CD4-positive, alpha-beta T cell treated with Interleukin-15 for 4 hours (primary cell): ENCODE measurements at regions not wholly inside any gene's neighbourhood (a gene's known extent, or its start where the extent isn't known, plus 50 kb on each side); places are given as distances from the start of the nearest gene placed in this dataset.
"Not testable (repeated sequence)": the region's sequence is repeated elsewhere in the genome, so short reads cannot be mapped to it uniquely, and the experiment has no call there.

ENCODE experiments used
- DNase-seq: peaks from one replicate; pipeline ENCODE4 v3.0.0-alpha.2; 2020; ENCODE audit warnings: low spot score

DNA sequence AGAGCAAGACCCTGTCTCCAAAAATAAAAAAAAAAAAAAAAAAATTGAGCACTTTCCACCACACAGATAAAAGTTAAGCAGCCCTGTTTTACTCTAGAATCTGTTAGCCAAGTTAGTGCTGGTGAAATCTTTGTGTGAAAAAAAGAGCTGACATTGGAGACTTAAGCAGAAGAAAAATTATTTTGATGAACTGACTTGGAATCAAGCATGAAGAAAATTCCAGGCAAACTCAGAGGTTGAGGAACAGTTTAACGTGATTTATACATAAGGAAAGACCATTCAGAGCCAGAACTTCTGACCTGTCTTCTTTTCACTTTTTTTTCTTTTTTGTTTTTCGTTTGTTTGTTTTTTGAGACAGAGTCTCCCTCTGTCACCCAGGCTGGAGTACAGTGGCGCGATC is 79.6 kb upstream of the RBPJ start:
- DNase-seq: no peak

- DNase-seq: no peak
These were observed 78.4 kb upstream of the RBPJ start for GRCh38 chr4:26242451-26242850.

DNA sequence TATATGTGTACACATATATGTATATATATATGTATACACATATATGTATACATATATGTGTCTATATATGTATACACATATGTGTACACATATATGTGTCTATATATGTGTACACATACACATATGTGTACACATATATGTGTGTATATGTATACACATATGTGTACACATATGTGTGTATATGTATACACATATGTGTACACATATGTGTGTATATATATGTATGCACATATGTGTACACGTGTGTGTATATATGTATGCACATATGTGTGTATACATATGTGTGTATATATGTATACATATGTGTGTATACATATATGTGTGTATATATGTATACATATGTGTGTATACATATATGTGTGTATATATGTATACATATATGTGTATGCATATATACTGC is 76.7 kb upstream of the RBPJ start:
- not testable (repeated sequence) for DNase-seq

- DNase-seq: no peak
These were observed 72.2 kb upstream of the RBPJ start for GRCh38 chr4:26248647-26249046.

DNA sequence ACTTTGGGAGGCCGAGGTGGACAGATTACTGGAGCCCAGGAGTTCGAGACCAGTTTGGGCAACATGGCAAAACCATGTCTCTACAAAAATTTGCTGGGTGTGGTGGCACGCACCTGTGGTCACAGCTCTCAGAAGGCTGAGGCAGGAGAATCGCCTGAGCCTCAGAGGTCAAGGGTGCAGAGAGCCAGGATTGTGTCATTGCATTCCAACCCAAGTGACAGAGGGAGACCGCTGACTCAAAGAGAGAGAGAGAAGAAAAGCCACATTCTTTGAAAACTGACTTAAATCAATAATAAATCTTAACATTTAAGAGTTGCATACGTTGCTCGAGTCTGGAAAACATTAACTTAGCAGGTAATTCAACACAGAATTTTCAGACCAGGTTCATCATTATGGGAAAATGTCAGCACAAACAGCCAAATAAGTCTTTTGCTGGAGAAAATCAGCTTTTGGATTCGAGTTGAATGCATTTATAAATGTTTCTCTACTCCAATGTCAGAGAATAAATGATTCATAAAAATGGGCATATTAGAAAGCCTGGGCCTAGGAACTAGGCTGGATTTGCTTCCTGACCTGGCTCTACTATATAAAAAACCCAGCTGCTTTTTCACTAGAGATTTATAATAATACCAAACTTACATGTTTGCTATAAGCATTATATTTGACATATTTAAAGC is 68.3 kb upstream of the RBPJ start:
- no peak for DNase-seq

DNA sequence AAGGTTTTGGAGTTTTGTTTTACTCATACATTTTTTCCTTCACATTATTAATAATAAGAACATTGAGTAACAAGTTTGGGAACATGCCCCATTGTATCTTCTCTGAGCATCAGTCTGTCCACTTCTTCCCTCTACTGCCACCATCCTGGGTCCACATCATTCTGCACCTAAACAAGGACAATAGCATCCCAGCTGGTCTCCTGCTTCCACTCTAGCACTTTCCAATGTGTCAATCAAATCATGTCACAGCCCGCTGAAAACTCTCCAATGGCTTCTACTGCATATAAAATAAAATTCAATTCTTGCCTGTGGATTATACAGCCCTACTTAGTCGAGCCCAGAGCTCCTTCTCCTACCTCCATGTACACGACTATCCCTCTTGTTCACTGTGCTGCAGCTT is 66.8 kb upstream of the RBPJ start:
- DNase-seq: no peak

- DNase-seq: no peak
These were observed 64.8 kb upstream of the RBPJ start for GRCh38 chr4:26255989-26256388.

DNA sequence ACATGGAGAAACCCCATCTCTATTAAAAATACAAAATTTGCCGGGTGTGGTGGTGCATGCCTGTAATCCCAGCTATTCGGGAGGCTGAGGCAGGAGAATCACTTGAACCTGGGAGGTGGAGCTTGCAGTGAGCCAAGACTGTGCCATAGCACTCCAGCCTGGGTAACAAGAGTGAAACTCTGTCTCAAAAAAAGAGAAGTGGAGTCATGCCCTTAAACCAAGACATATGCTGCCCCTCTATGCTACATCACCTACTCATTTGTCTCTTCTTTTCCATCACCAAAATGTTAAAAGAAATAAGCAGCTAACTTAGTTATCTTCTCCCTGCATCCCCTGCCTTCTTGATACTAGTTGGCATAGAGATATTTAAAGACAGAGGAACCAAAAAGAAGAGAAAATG is 63.4 kb upstream of the RBPJ start:
- DNase-seq: not testable (repeated sequence)

DNA sequence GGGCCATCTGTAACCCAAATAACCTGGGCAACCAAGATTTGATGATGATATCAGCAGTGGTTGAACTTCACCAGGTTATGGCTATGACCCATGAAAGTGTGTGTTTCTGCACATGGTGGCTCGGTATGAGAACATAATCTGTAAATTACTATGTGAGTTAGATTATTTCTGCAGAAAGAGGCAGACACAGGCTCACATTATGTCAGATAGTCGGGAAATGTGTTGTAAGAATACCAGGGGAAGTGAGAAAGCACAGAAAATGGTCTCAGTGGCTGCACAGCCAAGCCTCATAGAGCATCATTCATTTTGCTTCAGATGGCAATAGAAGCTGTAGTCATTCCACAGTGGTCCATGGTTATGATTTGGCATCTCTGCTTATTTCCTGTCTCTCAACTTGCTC is 63.0 kb upstream of the RBPJ start:
- DNase-seq: no peak

- no peak for DNase-seq
These were observed 60.2 kb upstream of the RBPJ start for GRCh38 chr4:26260571-26260970.

- no peak for DNase-seq
These were observed 59.4 kb upstream of the RBPJ start for GRCh38 chr4:26261405-26261804.

- no peak for DNase-seq
These were observed 57.6 kb upstream of the RBPJ start for GRCh38 chr4:26263165-26263564.

DNA sequence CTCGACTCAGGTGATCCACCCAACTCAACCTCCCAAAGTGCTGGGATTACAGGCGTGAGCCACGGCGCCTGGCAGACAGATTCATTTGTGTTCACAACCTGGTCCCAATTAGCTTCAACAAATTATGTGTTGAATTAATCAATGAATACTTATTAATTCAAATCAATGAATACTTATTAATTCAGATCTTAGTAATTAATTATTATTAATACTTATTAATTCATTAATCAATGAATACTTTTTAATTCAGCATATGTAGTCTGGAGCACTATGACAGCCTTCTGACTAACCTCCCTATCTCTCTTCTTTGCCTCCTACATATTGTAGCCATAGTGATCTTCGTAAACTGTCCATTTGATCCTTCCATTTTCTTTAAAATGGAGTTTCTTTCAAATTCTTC is 56.7 kb upstream of the RBPJ start:
- no peak for DNase-seq

DNA sequence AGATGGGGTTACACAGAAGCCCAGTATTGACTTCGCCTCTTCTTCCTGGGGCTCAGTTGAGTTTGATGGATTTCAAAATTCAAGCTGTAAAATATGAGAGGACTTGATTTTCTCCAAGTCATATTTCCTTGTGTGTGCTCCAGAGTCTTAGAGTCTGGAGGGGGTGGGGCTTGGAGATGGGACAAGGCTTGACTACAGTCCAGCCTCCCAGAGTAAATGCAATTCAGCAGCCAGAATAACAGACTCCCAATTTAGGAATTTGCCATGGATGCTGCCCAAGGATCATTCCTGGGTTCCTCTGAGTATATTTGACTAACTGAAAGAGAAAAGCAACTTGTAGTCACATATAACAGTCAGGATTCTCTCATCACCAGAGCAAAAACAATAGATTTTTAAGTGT is 53.7 kb upstream of the RBPJ start:
- no peak for DNase-seq

DNA sequence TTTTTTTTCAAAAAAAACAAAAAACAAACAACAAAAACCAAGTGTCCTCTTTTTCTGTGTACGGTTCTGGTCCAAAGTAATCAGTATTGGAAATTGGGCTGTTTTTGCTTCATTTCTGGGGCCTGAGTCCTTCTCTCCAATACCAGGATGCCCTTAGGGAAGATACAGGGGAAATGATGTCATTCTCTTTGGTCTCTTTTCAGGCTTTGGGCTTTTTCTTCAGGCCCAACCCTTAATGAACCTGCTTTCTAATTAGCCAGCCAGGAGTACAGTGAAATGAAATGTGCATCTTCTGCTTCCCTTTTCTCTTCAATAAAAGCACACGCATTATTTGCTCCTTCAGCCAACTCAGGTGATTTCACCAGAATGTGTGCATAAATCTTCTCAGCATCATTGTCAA is 52.6 kb upstream of the RBPJ start:
- DNase-seq: no peak

DNA sequence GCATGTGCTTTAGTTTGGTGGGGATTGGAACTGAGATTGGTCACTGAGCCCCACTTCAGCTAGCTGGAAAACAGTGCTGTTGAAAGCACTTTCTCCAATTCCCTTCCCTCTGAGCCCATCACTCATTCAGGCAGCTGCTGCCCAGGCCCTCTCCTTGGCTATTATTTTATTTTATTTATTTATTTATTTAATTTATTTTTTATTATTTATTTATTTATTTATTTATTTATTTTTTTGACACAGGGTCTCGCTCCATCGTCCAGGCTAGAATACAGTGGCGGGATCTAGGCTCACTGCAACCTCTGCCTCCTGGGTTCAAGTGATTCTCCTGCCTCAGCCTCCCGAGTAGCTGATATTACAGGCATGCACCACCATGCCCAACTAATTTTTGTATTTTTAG is 51.8 kb upstream of the RBPJ start:
- DNase-seq: no peak
